ENCODE measurements at regions not wholly inside any gene's neighbourhood (a gene's known extent, or its start where the extent isn't known, plus 50 kb on each side); places are given as distances from the start of the nearest gene placed in this dataset.

GRCh38 chr19:28042516-28042915, 1170.4 kb downstream of the UQCRFS1 start:
- no peaks in the 10 kb centered on the region for H3K27me3 ChIP-seq (ENCODE audit: insufficient read depth, insufficient read length)
- no peak for TF ChIP-seq YY1 (IDR thresholded peaks at IDR 0.05; ENCODE audit: insufficient read depth, insufficient read length)
- TF ChIP-seq SUZ12 (IDR thresholded peaks at IDR 0.05; ENCODE audit: extremely low read depth, insufficient read depth, insufficient read length): no peak
- no peak for TF ChIP-seq ZNF274 (IDR thresholded peaks at IDR 0.05; ENCODE audit: low read depth, low read length)
- DNase-seq (ENCODE audit: low read depth, low spot score): no peak

GRCh38 chr19:28039677-28040381, 1173.1 kb downstream of the UQCRFS1 start:
- Histone ChIP-seq H3K4me3 (ENCODE audit: insufficient read length, low read depth) (no peak overlapping the region), H3K4me1 (ENCODE audit: insufficient read depth, insufficient read length) (no peaks in the 10 kb centered on the region), H3K27me3 (ENCODE audit: insufficient read depth, insufficient read length) (no peaks in the 10 kb centered on the region), H3K9ac (ENCODE audit: insufficient read length, low read depth) (no peak overlapping the region), H3K9me3 (ENCODE audit: insufficient read depth, low read length) (no peaks in the 10 kb centered on the region; the same call in 1 of the 2 replicates), H3K36me3 (ENCODE audit: insufficient read depth, insufficient read length, low read length) (no peaks in the 10 kb centered on the region)
- TF ChIP-seq SUZ12 (IDR thresholded peaks at IDR 0.05; ENCODE audit: extremely low read depth, insufficient read depth, insufficient read length) (no peak), YY1 (IDR thresholded peaks at IDR 0.05; ENCODE audit: insufficient read depth, insufficient read length) (no peak), ZNF274 (IDR thresholded peaks at IDR 0.05; ENCODE audit: low read depth, low read length) (no peak)
- DNase-seq (ENCODE audit: low read depth, low spot score): no peak

More at GRCh38 chr19:28042516-28042915, 1170.4 kb downstream of the UQCRFS1 start:
- no peaks in the 10 kb centered on the region; the same call in 1 of the 2 replicates for H3K9me3 ChIP-seq (ENCODE audit: insufficient read depth, low read length)
- H3K9ac ChIP-seq (ENCODE audit: insufficient read length, low read depth): no peak overlapping the region
- H3K4me1 ChIP-seq (ENCODE audit: insufficient read depth, insufficient read length): no peaks in the 10 kb centered on the region
- no peaks in the 10 kb centered on the region for H3K36me3 ChIP-seq (ENCODE audit: insufficient read depth, insufficient read length, low read length)
- H3K4me3 ChIP-seq (ENCODE audit: insufficient read length, low read depth): no peak overlapping the region

GRCh38 chr19:28037186-28037585, 1175.8 kb downstream of the UQCRFS1 start:
- TF ChIP-seq SUZ12 (IDR thresholded peaks at IDR 0.05; ENCODE audit: extremely low read depth, insufficient read depth, insufficient read length) (no peak), YY1 (IDR thresholded peaks at IDR 0.05; ENCODE audit: insufficient read depth, insufficient read length) (no peak), ZNF274 (IDR thresholded peaks at IDR 0.05; ENCODE audit: low read depth, low read length) (no peak)
- no peaks in the 10 kb centered on the region for H3K4me1 ChIP-seq (ENCODE audit: insufficient read depth, insufficient read length)
- no peaks in the 10 kb centered on the region for H3K27me3 ChIP-seq (ENCODE audit: insufficient read depth, insufficient read length)
- no peaks in the 10 kb centered on the region for H3K36me3 ChIP-seq (ENCODE audit: insufficient read depth, insufficient read length, low read length)
- DNase-seq (ENCODE audit: low read depth, low spot score): no peak
- H3K4me3 ChIP-seq (ENCODE audit: insufficient read length, low read depth): no peak overlapping the region
- H3K9me3 ChIP-seq (ENCODE audit: insufficient read depth, low read length): no peaks in the 10 kb centered on the region; the same call in 1 of the 2 replicates
- no peak overlapping the region for H3K9ac ChIP-seq (ENCODE audit: insufficient read length, low read depth)

GRCh38 chr19:28036486-28036885, 1176.5 kb downstream of the UQCRFS1 start:
- DNase-seq (ENCODE audit: low read depth, low spot score): no peak
- Histone ChIP-seq H3K9me3 (ENCODE audit: insufficient read depth, low read length) (peaks cover 3% of the 10 kb centered on the region; the same call in 1 of the 2 replicates), H3K36me3 (ENCODE audit: insufficient read depth, insufficient read length, low read length) (no peaks in the 10 kb centered on the region), H3K9ac (ENCODE audit: insufficient read length, low read depth) (no peak overlapping the region), H3K4me1 (ENCODE audit: insufficient read depth, insufficient read length) (no peaks in the 10 kb centered on the region), H3K4me3 (ENCODE audit: insufficient read length, low read depth) (no peak overlapping the region), H3K27me3 (ENCODE audit: insufficient read depth, insufficient read length) (no peaks in the 10 kb centered on the region)
- no peak for TF ChIP-seq SUZ12 (IDR thresholded peaks at IDR 0.05; ENCODE audit: extremely low read depth, insufficient read depth, insufficient read length)
- no peak for TF ChIP-seq ZNF274 (IDR thresholded peaks at IDR 0.05; ENCODE audit: low read depth, low read length)

- no peak overlapping the region for H3K9ac ChIP-seq (ENCODE audit: insufficient read length, low read depth)
- TF ChIP-seq YY1 (IDR thresholded peaks at IDR 0.05; ENCODE audit: insufficient read depth, insufficient read length): no peak
- TF ChIP-seq SUZ12 (IDR thresholded peaks at IDR 0.05; ENCODE audit: extremely low read depth, insufficient read depth, insufficient read length): no peak
- TF ChIP-seq ZNF274 (IDR thresholded peaks at IDR 0.05; ENCODE audit: low read depth, low read length): no peak
These were observed 1178.0 kb downstream of the UQCRFS1 start for GRCh38 chr19:28034936-28035335.

GRCh38 chr19:28028881-28029444, 1184.0 kb downstream of the UQCRFS1 start:
- no peak for DNase-seq (ENCODE audit: low read depth, low spot score)
- H3K9me3 ChIP-seq (ENCODE audit: insufficient read depth, low read length): peaks cover 15% of the 10 kb centered on the region

More at GRCh38 chr19:28034936-28035335, 1178.0 kb downstream of the UQCRFS1 start:
- no peaks in the 10 kb centered on the region for H3K36me3 ChIP-seq (ENCODE audit: insufficient read depth, insufficient read length, low read length)
- no peaks in the 10 kb centered on the region for H3K4me1 ChIP-seq (ENCODE audit: insufficient read depth, insufficient read length)
- no peak for DNase-seq (ENCODE audit: low read depth, low spot score)
- no peaks in the 10 kb centered on the region for H3K27me3 ChIP-seq (ENCODE audit: insufficient read depth, insufficient read length)
- H3K9me3 ChIP-seq (ENCODE audit: insufficient read depth, low read length): peaks cover 15% of the 10 kb centered on the region
- no peak overlapping the region for H3K4me3 ChIP-seq (ENCODE audit: insufficient read length, low read depth)

GRCh38 chr19:28027116-28027515, 1185.8 kb downstream of the UQCRFS1 start:
- Histone ChIP-seq H3K9me3 (ENCODE audit: insufficient read depth, low read length) (peaks cover 15% of the 10 kb centered on the region), H3K4me3 (ENCODE audit: insufficient read length, low read depth) (no peak overlapping the region)
- no peak for DNase-seq (ENCODE audit: low read depth, low spot score)

More at GRCh38 chr19:28028881-28029444, 1184.0 kb downstream of the UQCRFS1 start:
- no peak for TF ChIP-seq SUZ12 (IDR thresholded peaks at IDR 0.05; ENCODE audit: extremely low read depth, insufficient read depth, insufficient read length)
- no peak for TF ChIP-seq YY1 (IDR thresholded peaks at IDR 0.05; ENCODE audit: insufficient read depth, insufficient read length)
- TF ChIP-seq ZNF274 (IDR thresholded peaks at IDR 0.05; ENCODE audit: low read depth, low read length): no peak
- peaks cover 3% of the 10 kb centered on the region for H3K4me1 ChIP-seq (ENCODE audit: insufficient read depth, insufficient read length)
- H3K36me3 ChIP-seq (ENCODE audit: insufficient read depth, insufficient read length, low read length): no peaks in the 10 kb centered on the region
- H3K27me3 ChIP-seq (ENCODE audit: insufficient read depth, insufficient read length): no peaks in the 10 kb centered on the region
- H3K4me3 ChIP-seq (ENCODE audit: insufficient read length, low read depth): no peak overlapping the region
- no peak overlapping the region for H3K9ac ChIP-seq (ENCODE audit: insufficient read length, low read depth)

More at GRCh38 chr19:28027116-28027515, 1185.8 kb downstream of the UQCRFS1 start:
- TF ChIP-seq ZNF274 (IDR thresholded peaks at IDR 0.05; ENCODE audit: low read depth, low read length) (no peak), YY1 (IDR thresholded peaks at IDR 0.05; ENCODE audit: insufficient read depth, insufficient read length) (no peak), SUZ12 (IDR thresholded peaks at IDR 0.05; ENCODE audit: extremely low read depth, insufficient read depth, insufficient read length) (no peak)
- Histone ChIP-seq H3K27me3 (ENCODE audit: insufficient read depth, insufficient read length) (no peaks in the 10 kb centered on the region), H3K36me3 (ENCODE audit: insufficient read depth, insufficient read length, low read length) (no peaks in the 10 kb centered on the region), H3K4me1 (ENCODE audit: insufficient read depth, insufficient read length) (peaks cover 3% of the 10 kb centered on the region), H3K9ac (ENCODE audit: insufficient read length, low read depth) (no peak overlapping the region)

Measured in NT2/D1 (cell line).